SK-N-SH (cell line): ENCODE measurements at regions not wholly inside any gene's neighbourhood (a gene's known extent, or its start where the extent isn't known, plus 50 kb on each side); places are given as distances from the start of the nearest gene placed in this dataset.

Experiments used
- CHD2 ChIP-seq: fragments of 150-350 bp; IDR thresholded peaks from 2 replicates; pipeline ENCODE4 v1.6.1; 2018; ENCODE audit warnings: low read length; ENCODE audit not compliant: partially characterized antibody
- CTCF ChIP-seq: fragments of 200-600 bp; sonication (generic); IDR thresholded peaks from 2 replicates; pipeline ENCODE4 v1.6.1; 2017; ENCODE audit warnings: antibody characterized with exemption, mild to moderate bottlenecking, moderate library complexity
- IRF3 ChIP-seq: fragments of 150-350 bp; IDR thresholded peaks from 2 replicates; pipeline ENCODE4 v1.6.1; 2016; ENCODE audit warnings: mild to moderate bottlenecking, low read depth, low read length
- MAX ChIP-seq: IDR thresholded peaks from 2 replicates; pipeline ENCODE4 v1.4.0; 2012; ENCODE audit warnings: low read depth
- POLR2AphosphoS5 ChIP-seq: IDR thresholded peaks from 2 replicates; pipeline ENCODE4 v1.6.1; 2012; ENCODE audit warnings: low read depth, low read length
- SMC3 ChIP-seq: IDR thresholded peaks from 2 replicates; pipeline ENCODE4 v1.6.1; 2012; ENCODE audit warnings: low read depth, low read length, improper control_type of control experiment
- USF1 ChIP-seq: IDR thresholded peaks from 2 replicates; pipeline ENCODE4 v1.4.0; 2012; ENCODE audit warnings: low read depth, borderline replicate concordance

- TF ChIP-seq POLR2AphosphoS5: no peak
- TF ChIP-seq USF1: no peak
- no peak for TF ChIP-seq IRF3
- TF ChIP-seq SMC3: no peak
- TF ChIP-seq CTCF: no peak
- TF ChIP-seq MAX: no peak
- no peak for TF ChIP-seq CHD2
Measured at GRCh38 chr15:62957130-62957529, 85.4 kb upstream of the TPM1 start.
